ENCODE measurements at regions not wholly inside any gene's neighbourhood (a gene's known extent, or its start where the extent isn't known, plus 50 kb on each side); places are given as distances from the start of the nearest gene placed in this dataset.

- DNase-seq (ENCODE audit: low read depth, low spot score), result no peak
Observed at GRCh38 chr9:80020056-80020455, 448.3 kb downstream of the TLE4 start.

DNA sequence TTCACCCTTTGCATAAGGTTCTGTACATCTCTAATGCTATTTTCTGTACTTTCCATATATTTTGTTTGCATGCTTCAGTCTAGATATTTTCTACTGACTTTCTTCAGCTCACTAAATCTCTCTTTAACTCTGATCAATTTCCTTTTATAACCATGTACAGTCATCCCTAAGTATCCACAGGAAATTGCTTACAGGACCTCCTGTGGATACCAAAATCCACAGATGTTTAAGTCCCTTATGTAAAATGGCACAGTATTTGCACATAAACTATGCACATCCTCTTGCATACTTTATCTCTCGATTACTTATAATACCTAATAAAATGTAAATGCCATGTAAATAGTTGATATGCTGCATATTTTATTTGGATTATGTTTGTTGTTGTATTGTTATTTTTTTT, 442.1 kb downstream of the TLE4 start:
- no peak for DNase-seq (ENCODE audit: low read depth, low spot score)

- DNase-seq (ENCODE audit: low read depth, low spot score), result no peak
Observed at GRCh38 chr9:80012557-80013330, 441.0 kb downstream of the TLE4 start.

DNA sequence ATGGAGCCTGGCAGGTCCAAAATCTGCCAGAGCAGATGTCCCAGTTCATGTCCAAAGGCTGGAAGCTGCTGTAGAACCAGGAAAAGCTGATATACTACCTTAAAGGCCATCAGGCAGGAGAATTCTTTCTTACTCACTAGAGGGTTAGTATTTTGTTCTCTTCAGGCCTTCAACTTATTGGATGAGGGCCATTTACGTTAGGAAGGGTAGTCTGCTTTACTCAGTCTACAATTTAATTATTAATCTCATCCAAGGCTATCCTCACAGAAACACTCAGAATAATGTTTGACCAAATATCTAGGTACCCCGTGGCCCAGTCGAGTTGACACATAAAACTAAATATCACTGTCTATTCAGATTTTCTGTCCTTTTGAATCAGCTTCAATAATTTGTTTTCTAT, 437.4 kb downstream of the TLE4 start:
- DNase-seq (ENCODE audit: low read depth, low spot score), result no peak

- no peak for DNase-seq (ENCODE audit: low read depth, low spot score)
Observed at GRCh38 chr9:80004714-80005113, 432.9 kb downstream of the TLE4 start.

- DNase-seq (ENCODE audit: low read depth, low spot score), result no peak
Observed at GRCh38 chr9:79990536-79990935, 418.8 kb downstream of the TLE4 start.

DNA sequence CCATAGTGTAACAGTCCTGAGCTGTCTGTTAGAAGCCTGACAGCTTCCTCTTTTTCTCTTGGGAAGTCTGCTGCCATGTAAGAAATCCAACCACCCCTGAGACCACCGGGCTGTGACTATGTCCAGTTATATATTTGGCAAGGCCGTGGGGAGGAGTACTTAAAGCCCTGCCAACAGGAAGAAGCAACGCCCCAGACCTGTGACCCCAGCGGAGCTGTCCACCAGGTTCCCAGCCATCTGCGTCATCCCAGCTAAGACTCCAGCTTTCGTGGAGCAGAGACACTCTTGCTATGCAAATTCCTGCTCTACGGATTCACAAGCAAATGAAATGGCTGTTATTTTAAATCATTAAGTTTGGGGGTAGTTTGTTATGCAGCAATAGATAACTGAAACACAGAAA, 417.3 kb downstream of the TLE4 start:
- DNase-seq (ENCODE audit: low read depth, low spot score), result peak; percentile 21

DNA sequence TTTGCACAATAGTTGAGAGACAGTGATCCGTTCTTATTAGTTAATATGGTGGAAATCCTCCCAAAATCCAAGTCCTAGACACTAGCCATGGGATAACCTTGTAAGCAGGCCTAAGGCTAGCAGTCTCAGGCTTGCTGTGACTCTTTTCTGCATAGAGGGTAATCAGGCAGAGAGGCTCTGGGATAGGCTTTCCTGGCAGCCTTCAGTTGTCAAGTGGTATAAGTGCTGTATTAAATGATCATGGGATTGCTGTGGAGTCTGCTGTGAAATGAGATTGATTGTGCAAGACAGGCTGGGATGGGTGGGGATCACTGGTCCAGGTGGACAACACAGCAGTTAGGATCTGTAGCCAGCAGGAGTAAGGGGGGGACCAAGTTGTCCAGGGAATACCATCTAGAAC, 416.4 kb downstream of the TLE4 start:
- DNase-seq (ENCODE audit: low read depth, low spot score), result no peak

DNA sequence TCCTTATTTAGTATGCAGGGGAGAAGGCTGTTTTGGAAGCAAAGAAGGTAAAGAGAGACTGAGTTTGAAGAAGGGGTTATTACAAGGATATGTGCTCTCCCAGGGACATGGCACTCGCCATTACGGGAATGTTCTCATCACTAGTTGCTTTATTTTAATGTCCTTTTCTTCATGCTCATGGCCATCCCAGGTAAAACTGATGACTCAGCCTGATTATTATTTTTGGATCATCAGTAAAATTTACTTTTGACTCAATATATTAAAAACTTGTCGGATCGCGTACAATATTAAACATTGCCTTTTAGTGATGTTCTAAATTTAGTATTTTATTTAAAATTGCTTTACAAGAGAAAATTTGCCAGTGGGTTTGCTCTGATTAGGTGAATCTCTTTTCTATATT, 414.7 kb downstream of the TLE4 start:
- DNase-seq (ENCODE audit: low read depth, low spot score), result no peak

- DNase-seq (ENCODE audit: low read depth, low spot score), result no peak
Observed at GRCh38 chr9:79985772-79986171, 414.0 kb downstream of the TLE4 start.

DNA sequence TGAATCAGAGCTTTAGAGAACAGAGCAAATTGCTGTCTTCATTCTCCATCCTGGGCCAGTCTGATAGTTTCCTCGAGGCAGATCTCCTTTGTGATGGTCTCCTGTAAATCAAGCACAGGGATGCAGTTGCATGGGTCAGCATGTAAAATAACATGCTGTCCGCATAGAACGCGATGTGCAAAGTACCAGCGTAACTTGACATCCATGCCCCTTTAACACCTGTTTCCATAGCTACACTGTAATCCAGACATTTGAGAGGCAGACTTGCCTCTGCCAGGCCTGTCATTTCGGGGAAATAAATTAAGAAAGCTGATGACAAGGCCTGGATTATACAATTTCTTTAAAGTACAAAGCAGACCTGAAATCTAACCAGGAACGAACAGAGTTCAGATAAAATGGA, 413.5 kb downstream of the TLE4 start:
- no peak for DNase-seq (ENCODE audit: low read depth, low spot score)

DNA sequence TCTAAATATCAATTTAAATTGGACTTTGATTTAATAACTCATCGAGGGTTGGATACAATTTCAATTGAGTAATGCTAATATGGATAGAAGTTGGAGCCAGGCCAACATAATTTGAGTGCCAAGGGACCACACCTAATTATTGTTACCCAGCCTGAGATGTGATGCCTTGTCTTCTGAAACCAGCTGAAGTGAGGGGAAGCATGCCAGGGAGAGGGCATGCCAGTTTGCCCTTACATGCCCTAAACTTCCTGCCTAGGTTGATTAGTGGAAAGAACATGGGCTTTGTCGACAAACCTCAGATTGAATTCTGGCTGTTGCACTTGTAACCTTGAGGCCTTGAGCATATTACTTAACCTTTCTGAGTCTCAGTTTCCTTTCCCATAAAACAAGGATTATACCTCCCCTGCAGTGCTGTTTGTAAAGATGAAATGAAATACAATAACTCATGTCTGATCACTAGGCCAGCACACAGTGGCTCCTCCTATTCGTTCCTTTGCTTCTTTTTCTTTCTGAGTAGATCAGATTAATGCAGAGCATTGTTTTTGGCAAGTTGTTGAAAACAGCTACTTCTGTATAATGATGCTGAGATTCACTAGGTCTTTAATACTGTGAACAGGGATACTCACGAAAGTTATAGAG, 412.8 kb downstream of the TLE4 start:
- no peak for DNase-seq (ENCODE audit: low read depth, low spot score)

- peak; percentile 44 for DNase-seq (ENCODE audit: low read depth, low spot score)
Observed at GRCh38 chr9:79980432-79980831, 408.7 kb downstream of the TLE4 start.

- DNase-seq (ENCODE audit: low read depth, low spot score), result no peak
Observed at GRCh38 chr9:79977510-79978197, 405.9 kb downstream of the TLE4 start.

GRCh38 chr9:79977074-79977435, 405.3 kb downstream of the TLE4 start:
- DNase-seq (ENCODE audit: low read depth, low spot score), result no peak

GRCh38 chr9:79976257-79977073, 404.7 kb downstream of the TLE4 start:
- DNase-seq (ENCODE audit: low read depth, low spot score), result no peak

DNA sequence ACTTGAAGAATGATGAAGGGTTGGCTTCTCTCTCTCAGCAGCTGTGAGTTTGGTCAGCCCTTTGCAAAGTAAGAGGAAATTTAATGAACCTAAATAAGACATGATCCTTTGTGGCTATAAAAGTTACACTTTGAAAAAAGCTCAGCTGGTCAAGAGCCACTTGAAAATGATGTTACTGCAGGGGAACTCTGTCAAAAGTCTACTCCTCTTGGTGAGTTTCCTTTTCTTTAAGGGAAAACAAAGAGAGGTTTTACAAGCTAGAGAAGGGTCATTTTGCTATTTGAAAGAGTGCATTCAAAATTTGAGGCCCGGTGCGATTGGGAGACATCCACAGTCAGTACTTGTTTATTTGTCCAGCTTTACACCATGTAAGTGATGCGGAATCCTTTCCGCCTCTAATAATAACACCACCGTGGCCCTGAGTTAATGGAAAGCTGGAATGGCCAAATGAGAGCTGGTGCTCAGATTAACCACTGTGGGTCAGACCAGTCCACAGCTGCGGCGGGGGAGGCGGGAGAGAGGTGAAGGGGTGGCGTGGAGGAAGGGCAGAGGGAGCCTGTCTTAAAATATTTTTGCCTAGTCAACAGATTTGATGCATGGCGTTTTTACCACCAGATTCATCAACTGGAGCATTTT, 404.0 kb downstream of the TLE4 start:
- DNase-seq (ENCODE audit: low read depth, low spot score), result no peak

DNA sequence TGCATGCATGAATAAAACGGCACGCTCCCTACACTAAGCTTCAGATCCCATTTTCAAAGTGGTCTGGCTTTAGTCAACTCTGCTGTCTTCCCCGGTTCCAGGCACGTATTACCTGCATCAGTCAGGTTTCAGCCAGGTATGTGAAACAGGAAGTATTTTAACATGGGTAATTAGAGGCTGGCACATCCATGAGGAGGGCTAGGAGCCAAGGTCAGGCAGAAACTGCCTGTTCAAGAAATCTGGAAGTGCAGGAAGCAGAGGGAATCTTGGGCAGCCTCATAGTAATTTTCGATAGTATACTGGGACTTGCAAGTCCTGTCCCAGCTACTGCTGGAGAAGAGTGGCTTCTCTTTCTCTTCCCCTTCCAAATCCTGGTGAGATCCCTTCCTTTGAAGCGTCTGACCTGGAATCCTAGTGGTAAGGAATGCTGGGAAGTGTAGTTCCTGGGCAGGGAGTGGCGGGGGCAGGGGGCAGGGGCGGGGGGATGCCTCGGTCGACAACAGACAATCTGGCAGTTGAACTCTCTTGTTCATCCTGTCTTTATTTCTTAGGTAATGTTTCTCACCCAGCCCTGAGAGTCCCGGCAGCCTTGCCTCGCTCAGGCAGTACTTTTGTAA, 403.1 kb downstream of the TLE4 start:
- peak; percentile 20 for DNase-seq (ENCODE audit: low read depth, low spot score)

DNA sequence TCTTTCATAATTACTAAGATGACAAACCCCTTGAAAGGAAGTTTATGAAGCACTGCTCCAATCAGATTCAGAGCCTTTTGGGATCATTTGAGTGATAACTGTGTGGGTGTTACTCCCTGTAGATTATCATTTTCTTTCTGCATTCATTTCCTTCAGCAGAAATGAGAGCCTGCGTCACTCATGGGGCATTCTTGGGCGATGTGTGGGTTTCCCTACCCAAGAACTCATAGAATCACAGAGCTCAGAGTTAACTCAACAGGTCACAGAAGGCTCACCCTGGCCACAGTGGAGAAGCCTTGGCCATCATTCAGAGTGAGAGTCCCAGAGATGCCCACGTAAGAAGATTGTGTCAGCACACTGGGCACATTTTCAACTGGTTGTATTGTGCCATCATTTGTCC, 401.9 kb downstream of the TLE4 start:
- DNase-seq (ENCODE audit: low read depth, low spot score), result no peak

GRCh38 chr9:79970146-79970425, 398.3 kb downstream of the TLE4 start:
- DNase-seq (ENCODE audit: low read depth, low spot score), result no peak

- DNase-seq (ENCODE audit: low read depth, low spot score), result no peak
Observed at GRCh38 chr9:79969393-79970145, 397.8 kb downstream of the TLE4 start.
